ENCODE measurements at regions not wholly inside any gene's neighbourhood (a gene's known extent, or its start where the extent isn't known, plus 50 kb on each side); places are given as distances from the start of the nearest gene placed in this dataset.

DNA sequence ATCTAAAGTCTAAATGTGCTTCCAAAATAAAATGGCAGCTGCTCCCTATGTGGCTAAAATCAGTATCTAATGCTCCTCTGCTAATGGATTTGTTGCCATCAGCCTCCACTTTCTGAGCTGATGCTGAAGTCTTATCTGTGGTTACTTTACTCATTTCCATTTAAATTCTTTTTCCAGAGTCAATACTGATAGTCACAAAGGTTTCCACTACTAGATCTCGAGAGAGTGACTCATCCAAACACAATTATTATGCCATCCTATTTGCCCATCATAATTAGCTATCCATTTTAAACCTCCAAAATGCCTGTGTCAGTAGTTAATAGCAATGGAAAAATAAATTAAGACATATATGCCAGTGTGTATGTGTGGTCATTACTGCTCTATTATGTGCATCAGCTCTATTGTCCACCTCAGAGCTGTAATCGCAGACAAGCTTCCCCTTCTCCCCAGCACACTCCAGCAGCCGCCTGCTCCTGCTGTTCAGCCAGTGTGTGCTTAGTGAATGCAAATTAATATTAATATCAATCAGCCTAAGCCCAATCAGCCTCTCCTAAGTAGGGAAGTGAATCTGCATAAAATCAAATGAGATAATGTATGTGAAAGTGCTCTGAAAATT lies 199.8 kb upstream of the ZIC3 start:
- DNase-seq = no peak

DNA sequence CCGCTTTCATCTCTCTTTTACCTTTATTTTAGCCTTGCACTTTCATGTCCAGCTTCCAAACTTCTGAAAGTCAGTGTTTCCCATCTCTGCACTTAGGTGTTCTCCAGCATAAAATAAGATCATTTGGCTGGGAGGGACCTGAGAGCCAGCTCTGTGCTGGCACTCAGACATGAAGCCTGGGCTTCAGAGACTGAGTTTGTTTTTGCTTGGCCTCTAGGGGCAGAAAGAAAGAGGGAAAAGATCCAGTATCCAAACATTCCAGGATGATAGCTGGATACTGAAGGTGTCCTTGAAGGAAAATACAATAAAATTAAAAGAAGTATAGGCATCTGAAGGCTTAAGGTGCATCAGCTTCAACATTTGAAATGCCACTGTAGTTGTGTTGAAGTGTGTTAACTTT lies 202.4 kb upstream of the ZIC3 start:
- no peak for DNase-seq

- no peak for DNase-seq
Measured at GRCh38 chrX:137362583-137362982, 203.3 kb upstream of the ZIC3 start.

GRCh38 chrX:137354851-137355250 lies 211.1 kb upstream of the ZIC3 start:
- DNase-seq = no peak

DNA sequence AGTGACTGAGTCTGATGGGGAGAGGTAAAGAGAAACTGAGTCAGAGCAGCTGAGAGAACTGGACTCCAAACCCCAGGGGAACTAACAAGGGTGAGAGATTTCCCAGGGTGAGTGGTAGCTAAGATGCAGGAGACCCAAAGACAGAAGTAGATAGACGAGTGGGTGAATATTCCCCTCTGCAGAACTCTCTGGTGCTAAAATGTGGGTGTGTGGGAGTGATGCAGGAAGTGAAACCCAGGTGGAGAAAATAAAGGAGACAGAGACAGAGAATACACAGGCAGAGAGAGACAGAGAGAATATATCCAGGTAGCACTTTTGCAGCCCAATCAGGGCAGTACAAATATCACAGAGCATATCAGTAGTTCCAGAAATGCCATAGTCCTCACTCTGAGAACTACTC lies 212.5 kb upstream of the ZIC3 start:
- DNase-seq = no peak

DNA sequence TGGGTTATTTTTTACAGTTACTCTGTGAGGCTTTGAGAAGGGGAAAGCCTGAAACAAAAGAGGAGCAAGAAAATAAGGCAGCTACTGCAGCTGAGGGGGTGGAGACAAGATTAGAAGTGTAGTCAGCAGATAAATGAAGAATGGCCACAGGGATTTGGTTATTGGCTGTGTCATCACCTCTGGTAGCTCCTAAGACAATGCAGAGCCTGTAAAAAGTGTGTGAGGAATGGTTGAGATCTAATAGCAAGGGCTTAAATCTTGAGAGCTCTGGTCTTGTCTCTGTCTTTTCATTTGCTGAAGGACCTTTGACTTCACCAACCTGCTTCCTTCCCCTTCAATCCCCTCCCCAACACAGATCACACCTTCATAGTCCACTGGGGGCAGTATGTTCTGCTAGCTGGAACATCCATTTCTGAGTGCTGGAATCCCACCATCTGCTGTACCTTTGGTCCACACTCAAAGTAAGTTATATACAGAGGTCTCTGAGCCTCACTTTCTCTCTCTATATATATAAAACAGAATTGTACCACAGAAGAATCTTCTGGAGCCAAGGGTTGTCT lies 213.7 kb upstream of the ZIC3 start:
- DNase-seq = no peak

GRCh38 chrX:137342969-137343368 lies 223.0 kb upstream of the ZIC3 start:
- no peak for DNase-seq

DNA sequence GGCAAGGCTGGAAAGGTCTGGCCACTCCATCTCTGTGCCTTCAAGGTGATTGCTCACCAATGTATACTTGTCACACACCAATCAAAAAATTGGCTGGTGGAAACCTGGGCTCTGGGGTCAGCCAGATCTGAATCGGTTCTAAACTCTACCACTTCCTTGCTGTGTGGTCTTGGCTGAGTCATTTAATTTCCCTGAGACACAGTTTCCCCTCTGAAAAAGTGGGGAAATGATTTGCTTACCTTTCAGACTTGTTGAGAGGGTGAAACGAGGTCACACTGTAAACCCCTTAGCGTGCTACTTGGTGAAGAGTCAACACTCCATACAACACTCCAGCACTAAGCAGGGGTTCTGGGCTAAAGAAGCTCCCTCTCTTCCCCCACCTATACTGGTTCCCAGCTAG lies 252.3 kb upstream of the ZIC3 start:
- peak; percentile 47 for DNase-seq

DNA sequence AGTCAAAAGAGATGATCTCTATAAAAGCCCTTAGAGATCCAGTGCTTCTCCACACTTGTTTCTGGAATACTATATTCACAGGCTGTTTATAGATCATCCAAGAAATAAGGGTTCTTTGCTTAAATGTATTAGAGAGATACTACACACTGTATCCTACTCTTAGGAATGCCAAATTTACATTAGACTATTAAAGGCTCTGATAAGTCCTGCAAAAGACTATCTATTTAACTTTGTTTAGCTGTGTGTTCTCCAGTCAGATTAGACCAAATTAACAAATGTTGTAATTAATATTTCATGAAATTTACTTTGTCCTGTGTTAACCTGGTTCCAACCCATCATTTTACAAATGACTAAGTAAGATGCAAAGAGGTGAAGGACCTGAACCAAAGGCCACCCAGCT lies 260.5 kb upstream of the ZIC3 start:
- DNase-seq = no peak

- DNase-seq = no peak
Measured at GRCh38 chrX:137297167-137297566, 263.4 kb upstream of the GPR101 start.

DNA sequence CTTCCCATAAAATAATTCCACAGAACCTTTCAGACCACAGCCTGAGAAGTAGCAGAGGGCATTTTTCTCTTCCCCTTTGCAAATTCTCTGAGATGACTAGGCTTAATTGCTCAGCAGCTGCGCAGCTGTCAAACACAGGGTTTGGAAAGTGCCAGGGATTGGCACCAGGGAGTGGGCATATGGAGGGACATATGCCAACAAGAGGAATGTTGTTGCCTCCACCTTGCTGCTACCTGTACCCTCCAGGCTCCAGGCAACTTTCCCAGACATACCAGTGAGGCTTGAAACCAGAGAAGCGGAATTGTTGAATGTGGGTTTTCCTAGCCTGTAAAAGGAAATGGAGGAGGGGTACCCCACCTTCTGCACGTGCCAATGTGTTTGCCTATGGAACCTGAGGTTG lies 256.2 kb upstream of the GPR101 start:
- no peak for DNase-seq

DNA sequence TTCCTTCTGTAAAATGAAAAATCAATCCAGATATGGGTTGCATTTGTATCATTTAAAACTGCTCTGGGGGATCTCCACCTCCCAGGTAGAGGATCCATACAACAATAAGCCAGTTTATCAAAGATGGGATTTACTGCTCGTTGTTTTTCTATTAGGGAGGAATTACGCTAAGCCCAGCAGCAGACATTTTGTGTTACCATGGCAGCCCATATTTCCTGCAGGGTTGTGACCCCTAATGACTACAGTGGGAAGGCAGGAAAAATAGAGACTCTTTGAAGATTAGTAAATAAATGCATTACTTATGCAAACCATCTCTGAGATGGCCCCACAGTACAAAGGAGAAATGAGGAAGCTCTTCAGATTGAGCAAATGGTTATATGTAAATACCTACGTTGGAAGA lies 253.4 kb upstream of the GPR101 start:
- no peak for DNase-seq

- no peak for DNase-seq
Measured at GRCh38 chrX:137286423-137286822, 252.6 kb upstream of the GPR101 start.

GRCh38 chrX:137278825-137279224 lies 245.0 kb upstream of the GPR101 start:
- DNase-seq = no peak

DNA sequence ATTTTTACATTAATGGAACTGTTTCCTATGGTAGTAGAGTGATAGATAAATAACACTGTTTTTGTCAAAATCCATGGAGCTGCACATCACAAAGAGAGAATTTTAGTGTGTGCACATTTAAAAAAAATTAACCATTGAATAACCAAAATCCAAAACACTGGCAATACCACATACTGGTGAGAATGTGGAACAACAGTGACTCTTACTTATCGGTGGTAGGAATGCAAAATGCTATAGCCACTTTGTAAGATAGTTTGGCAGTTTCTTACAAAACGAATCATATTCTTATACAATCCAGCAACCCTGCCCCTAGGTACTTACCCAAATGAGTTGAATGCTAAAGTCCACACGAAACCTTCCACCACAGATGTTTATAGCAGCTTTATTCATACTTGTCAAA lies 229.6 kb upstream of the GPR101 start:
- no peak for DNase-seq

GRCh38 chrX:137245183-137245582 lies 211.4 kb upstream of the GPR101 start:
- DNase-seq = no peak

- no peak for DNase-seq
Measured at GRCh38 chrX:137236837-137237236, 203.0 kb upstream of the GPR101 start.

DNA sequence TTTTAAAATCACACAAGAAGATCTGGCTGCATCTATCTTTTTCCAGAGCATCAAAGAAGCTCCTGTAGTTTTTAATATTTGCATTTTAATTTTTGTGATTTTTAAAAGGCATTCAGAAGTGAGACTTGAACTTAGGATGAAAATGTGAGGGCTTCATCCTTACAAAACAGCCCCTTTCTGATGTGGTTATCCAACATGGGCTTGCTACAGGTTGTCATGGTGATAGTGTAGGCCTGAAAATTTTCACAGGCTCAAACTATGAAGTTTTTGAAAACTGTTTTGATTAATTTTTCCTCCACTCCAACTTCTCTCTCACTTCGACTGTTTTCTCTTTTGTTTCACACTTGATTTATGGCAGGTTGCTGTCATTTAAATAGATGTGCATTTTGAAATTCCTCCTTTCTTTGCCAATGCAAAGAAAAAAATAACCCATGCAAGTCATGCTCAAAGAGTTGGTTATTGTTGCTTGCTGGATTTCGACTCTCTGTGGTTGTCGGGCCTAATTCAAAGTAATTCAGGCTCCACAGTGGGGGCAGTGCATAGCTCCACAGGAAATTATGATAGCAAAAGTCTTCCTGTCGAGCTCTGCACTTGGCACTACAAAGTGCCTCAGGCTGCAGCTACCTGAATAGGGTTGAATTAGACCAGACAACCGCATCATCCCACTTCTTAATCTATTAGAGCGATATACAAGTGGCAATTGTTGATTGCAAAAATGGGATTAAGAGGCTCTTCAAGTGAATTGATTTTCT lies 201.0 kb upstream of the GPR101 start:
- no peak for DNase-seq

GRCh38 chrX:137233478-137233877 lies 199.7 kb upstream of the GPR101 start:
- no peak for DNase-seq

GRCh38 chrX:137227151-137227550 lies 193.4 kb upstream of the GPR101 start:
- no peak for DNase-seq

DNA sequence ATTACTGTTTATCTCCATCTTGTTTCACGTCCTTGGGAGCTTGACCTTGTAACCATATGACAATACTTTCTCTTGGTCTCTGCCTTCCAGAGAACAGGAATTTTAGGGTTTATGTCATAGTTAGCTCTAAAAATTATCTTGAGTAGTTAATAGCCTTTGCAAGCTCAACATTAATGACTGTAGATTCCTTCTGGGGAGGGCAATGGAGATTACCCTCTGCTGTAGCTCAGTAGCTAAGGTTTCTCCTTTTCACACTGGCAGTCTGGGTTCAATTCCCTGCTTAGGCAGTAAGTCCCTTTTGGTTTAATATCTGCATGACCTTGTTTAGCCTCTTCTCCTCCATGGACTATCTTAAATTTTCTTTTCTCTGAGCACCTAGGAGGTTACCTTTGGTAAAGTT lies 181.7 kb upstream of the GPR101 start:
- DNase-seq = no peak

DNA sequence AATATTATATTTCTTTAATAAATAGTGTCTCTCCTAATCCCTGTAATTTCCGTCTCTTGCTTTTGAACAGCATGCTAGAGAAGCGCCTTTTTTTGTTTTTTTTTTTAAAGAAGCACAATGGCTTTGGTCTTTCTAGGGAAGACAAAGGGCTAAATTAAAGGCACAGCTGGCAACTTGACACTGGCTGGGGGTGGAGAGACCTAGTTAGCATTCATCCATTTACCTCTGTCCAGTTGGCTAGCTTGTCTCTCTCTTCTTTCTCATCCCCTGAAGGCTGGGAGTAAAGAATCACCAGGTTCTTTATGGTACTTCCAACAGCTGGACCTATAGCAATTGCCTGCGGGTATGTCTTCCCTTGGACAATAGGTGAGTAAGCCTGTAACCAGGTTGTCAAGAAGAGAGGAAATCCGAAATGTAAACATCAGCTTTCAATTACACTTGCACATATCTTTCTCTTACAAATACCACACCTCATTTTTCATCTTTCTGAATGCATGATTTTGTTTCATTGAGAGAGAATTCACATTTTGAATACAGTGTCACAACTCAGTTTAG lies 178.4 kb upstream of the GPR101 start:
- DNase-seq = no peak

DNA sequence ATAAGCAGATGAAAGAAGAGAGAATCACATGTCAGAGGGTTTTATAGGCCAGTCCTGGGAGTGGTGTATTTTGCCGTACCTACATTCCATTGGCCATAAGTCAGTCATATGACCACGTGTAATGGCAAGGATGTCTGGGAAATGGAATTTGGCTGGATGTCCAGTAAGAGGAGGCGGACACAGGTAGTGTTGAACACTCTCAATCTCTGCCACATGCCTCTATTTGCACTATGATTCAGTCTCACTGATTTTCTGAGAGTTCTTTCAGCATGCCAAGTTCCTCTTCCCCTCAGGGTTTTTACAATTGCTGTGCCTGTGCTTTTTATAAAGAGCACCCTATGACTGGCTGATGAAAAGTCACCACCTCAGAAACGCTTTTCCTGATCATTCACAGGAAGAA lies 164.2 kb upstream of the GPR101 start:
- DNase-seq = no peak

DNA sequence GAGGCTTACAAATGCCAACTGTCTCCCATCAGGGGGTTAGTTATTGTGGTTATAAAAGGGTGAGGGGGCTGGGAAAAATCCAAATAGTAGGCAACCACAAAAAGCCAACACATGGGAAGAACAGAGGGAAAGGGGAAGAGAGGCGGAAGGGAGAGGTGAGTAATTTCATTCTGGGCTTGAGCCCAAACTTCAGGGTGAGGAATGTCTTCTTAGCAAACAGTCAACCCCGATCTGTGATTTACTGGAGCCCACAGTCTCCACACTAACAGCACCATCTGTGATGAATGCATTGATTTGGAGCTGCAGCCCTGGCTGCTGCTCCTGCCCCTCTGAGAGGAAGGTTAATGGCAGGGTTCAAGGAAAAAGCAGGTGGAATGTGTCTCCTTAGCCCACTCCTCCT lies 162.2 kb upstream of the GPR101 start:
- no peak for DNase-seq

Measured in activated CD4-positive, alpha-beta T cell treated with anti-CD3 and anti-CD28 coated beads, Interleukin-2, Interleukin-6, amounts not matched to agents 100 ng/mL and 50 ng/mL, durations not matched to agents 16 hours and 8 hours (primary cell).